ENCODE measurements at regions not wholly inside any gene's neighbourhood (a gene's known extent, or its start where the extent isn't known, plus 50 kb on each side); places are given as distances from the start of the nearest gene placed in this dataset.

GRCh38 chr13:73961181-73961580, 173.0 kb downstream of the KLF12 start:
- no peak overlapping the region for H3K27ac ChIP-seq
- no peaks in the 10 kb centered on the region for H3K27me3 ChIP-seq (replicated peaks; ENCODE audit: insufficient read depth)
- DNase-seq (ENCODE audit: low spot score) (no peak), ATAC-seq (ENCODE audit: insufficient number of reproducible peaks, low FRiP score, low read depth) (no peak)
- H3K4me1 ChIP-seq (ENCODE audit: control insufficient read depth in 1 of 2, low read depth in 2 of 2): peaks cover 15 to 47% of the 10 kb centered on the region in 2 donors
- TF ChIP-seq, protein P1, sequence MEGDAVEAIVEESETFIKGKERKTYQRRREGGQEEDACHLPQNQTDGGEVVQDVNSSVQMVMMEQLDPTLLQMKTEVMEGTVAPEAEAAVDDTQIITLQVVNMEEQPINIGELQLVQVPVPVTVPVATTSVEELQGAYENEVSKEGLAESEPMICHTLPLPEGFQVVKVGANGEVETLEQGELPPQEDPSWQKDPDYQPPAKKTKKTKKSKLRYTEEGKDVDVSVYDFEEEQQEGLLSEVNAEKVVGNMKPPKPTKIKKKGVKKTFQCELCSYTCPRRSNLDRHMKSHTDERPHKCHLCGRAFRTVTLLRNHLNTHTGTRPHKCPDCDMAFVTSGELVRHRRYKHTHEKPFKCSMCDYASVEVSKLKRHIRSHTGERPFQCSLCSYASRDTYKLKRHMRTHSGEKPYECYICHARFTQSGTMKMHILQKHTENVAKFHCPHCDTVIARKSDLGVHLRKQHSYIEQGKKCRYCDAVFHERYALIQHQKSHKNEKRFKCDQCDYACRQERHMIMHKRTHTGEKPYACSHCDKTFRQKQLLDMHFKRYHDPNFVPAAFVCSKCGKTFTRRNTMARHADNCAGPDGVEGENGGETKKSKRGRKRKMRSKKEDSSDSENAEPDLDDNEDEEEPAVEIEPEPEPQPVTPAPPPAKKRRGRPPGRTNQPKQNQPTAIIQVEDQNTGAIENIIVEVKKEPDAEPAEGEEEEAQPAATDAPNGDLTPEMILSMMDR (IDR thresholded peaks at IDR 0.05): no peak
- H3K36me3 ChIP-seq: no peaks in the 10 kb centered on the region
- no peaks in the 10 kb centered on the region for H3K9me3 ChIP-seq
- no peak overlapping the region for H3K4me3 ChIP-seq

DNA sequence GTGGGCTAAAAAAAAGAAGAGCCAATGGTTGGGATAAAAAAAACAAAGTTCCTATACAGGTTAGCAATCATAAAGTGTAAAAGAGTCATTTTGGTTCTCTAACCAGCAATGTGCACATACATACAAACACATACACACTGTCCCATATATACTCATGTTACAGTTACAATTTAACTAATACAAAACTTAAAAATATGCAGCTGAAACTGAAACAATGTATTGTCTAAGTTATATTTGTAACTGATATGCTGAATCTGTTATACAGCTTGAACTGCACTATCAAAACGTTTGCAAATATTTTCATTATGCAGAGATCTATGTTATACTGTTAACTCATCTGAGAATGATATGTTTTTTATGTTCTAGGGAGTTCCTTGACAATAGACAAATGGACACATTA, 173.7 kb downstream of the KLF12 start:
- DNase-seq (ENCODE audit: low spot score): no peak
- Histone ChIP-seq H3K4me3 (no peak overlapping the region), H3K27ac (no peak overlapping the region), H3K4me1 (ENCODE audit: control insufficient read depth in 1 of 2, low read depth in 2 of 2) (peaks cover 8 to 47% of the 10 kb centered on the region in 2 donors), H3K9me3 (no peaks in the 10 kb centered on the region), H3K36me3 (no peaks in the 10 kb centered on the region), H3K27me3 (replicated peaks; ENCODE audit: insufficient read depth) (no peaks in the 10 kb centered on the region)
- TF ChIP-seq, protein P1 (IDR thresholded peaks at IDR 0.05): no peak
- ATAC-seq (ENCODE audit: insufficient number of reproducible peaks, low FRiP score, low read depth): no peak

GRCh38 chr13:73958657-73959397, 175.4 kb downstream of the KLF12 start:
- ATAC-seq (ENCODE audit: insufficient number of reproducible peaks, low FRiP score, low read depth) (no peak), DNase-seq (ENCODE audit: low spot score) (no peak)
- no peaks in the 10 kb centered on the region for H3K9me3 ChIP-seq
- TF ChIP-seq, protein P1 (IDR thresholded peaks at IDR 0.05): no peak
- H3K27me3 ChIP-seq (replicated peaks; ENCODE audit: insufficient read depth): no peaks in the 10 kb centered on the region
- no peaks in the 10 kb centered on the region for H3K36me3 ChIP-seq
- H3K27ac ChIP-seq: no peak overlapping the region
- peaks cover 5 to 38% of the 10 kb centered on the region in 2 donors for H3K4me1 ChIP-seq (ENCODE audit: control insufficient read depth in 1 of 2, low read depth in 2 of 2)
- H3K4me3 ChIP-seq: no peak overlapping the region

DNA sequence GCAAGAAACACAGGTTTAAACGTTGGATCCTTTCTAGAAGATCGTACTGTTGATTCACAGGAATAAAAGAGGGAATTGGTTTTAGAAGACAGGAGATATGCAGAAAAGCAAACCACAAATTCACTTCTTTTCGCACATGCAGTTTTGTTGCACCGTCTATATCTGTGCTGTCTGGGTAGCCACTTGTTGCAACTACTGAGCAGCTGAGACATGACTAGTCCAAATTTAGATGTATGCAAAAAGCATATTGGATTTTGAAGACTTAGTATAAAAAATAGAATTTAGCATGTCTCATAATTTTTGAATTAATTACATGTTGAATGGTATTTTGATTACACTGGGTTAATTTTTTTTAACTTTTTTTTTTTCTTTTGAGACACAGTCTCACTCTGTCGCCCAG, 176.3 kb downstream of the KLF12 start:
- no peak overlapping the region for H3K27ac ChIP-seq
- ATAC-seq (ENCODE audit: insufficient number of reproducible peaks, low FRiP score, low read depth): no peak
- DNase-seq (ENCODE audit: low spot score): no peak
- peaks cover 5 to 38% of the 10 kb centered on the region in 2 donors for H3K4me1 ChIP-seq (ENCODE audit: control insufficient read depth in 1 of 2, low read depth in 2 of 2)
- no peak overlapping the region for H3K4me3 ChIP-seq
- H3K27me3 ChIP-seq (replicated peaks; ENCODE audit: insufficient read depth): no peaks in the 10 kb centered on the region
- H3K36me3 ChIP-seq: no peaks in the 10 kb centered on the region
- TF ChIP-seq, protein P1 (IDR thresholded peaks at IDR 0.05): no peak
- H3K9me3 ChIP-seq: no peaks in the 10 kb centered on the region

GRCh38 chr13:73956795-73957408, 177.3 kb downstream of the KLF12 start:
- H3K27ac ChIP-seq: no peak overlapping the region
- no peak overlapping the region for H3K4me3 ChIP-seq
- H3K27me3 ChIP-seq (replicated peaks; ENCODE audit: insufficient read depth): no peaks in the 10 kb centered on the region
- peaks cover 5 to 38% of the 10 kb centered on the region in 2 donors for H3K4me1 ChIP-seq (ENCODE audit: control insufficient read depth in 1 of 2, low read depth in 2 of 2)
- DNase-seq (ENCODE audit: low spot score) (no peak), ATAC-seq (ENCODE audit: insufficient number of reproducible peaks, low FRiP score, low read depth) (no peak)
- H3K36me3 ChIP-seq: no peaks in the 10 kb centered on the region
- H3K9me3 ChIP-seq: no peaks in the 10 kb centered on the region
- TF ChIP-seq, protein P1 (IDR thresholded peaks at IDR 0.05): no peak
